Neuronal stem cell (in vitro differentiated cells): ENCODE measurements at regions not wholly inside any gene's neighbourhood (a gene's known extent, or its start where the extent isn't known, plus 50 kb on each side); places are given as distances from the start of the nearest gene placed in this dataset.

ENCODE experiments used
- DNase-seq: peaks from one replicate; pipeline ENCODE4 v3.0.0-alpha.2; 2013; ENCODE audit warnings: low spot score
- H2AFZ ChIP-seq: one replicate; pipeline ENCODE4 v1.6.1; 2013; ENCODE audit warnings: mild to moderate bottlenecking, low read length, inconsistent platforms
- H2AK5ac ChIP-seq: 2 replicates; pipeline ENCODE4 v1.6.1; 2013; ENCODE audit warnings: low read depth, mild to moderate bottlenecking, inconsistent platforms, low read length, moderate library complexity, mixed read lengths
- H2BK120ac ChIP-seq: 2 replicates; pipeline ENCODE4 v1.6.1; 2013; ENCODE audit warnings: low read depth, mild to moderate bottlenecking, inconsistent platforms, low read length, moderate library complexity, mixed read lengths
- H2BK12ac ChIP-seq: one replicate; pipeline ENCODE4 v1.6.1; 2013; ENCODE audit warnings: low read length, inconsistent platforms
- H2BK15ac ChIP-seq: 2 replicates; pipeline ENCODE4 v1.6.1; 2013; ENCODE audit warnings: mild to moderate bottlenecking, low read length, inconsistent platforms, mixed read lengths
- H2BK5ac ChIP-seq: one replicate; pipeline ENCODE4 v1.6.1; 2013; ENCODE audit warnings: inconsistent platforms, mild to moderate bottlenecking, low read length, moderate library complexity
- H3K14ac ChIP-seq: one replicate; pipeline ENCODE4 v1.6.1; 2013; ENCODE audit warnings: low read length, inconsistent platforms
- H3K18ac ChIP-seq: 2 replicates; pipeline ENCODE4 v1.6.1; 2013; ENCODE audit warnings: low read length, inconsistent platforms
- H3K23ac ChIP-seq: 2 replicates; pipeline ENCODE4 v1.6.1; 2013; ENCODE audit warnings: low read depth, mild to moderate bottlenecking, mixed read lengths, low read length, inconsistent platforms; ENCODE audit not compliant: poor library complexity
- H3K27ac ChIP-seq: replicated peaks from 3 replicates; pipeline ENCODE4 v1.5.1; 2013; ENCODE audit warnings: low read length, inconsistent platforms
- H3K27me3 ChIP-seq, 3 experiments: 2 replicates each; pipeline ENCODE4 v1.6.1; 2013; ENCODE audit warnings: low read length in 3 of 3, mild to moderate bottlenecking in 2 of 3, inconsistent platforms in 1 of 3, low read depth in 1 of 3, mixed read lengths in 1 of 3, moderate library complexity in 1 of 3; ENCODE audit not compliant: control insufficient read depth in 3 of 3, insufficient read depth in 3 of 3
- H3K36me3 ChIP-seq, 2 donors: replicated peaks in 1 of 2; 2 replicates each; pipeline ENCODE4 v1.6.1; 2013; ENCODE audit warnings: low read length in 2 of 2; ENCODE audit not compliant: control insufficient read depth in 2 of 2, insufficient read depth in 2 of 2
- H3K4ac ChIP-seq: 2 replicates; pipeline ENCODE4 v1.6.1; 2013; ENCODE audit warnings: inconsistent platforms, mild to moderate bottlenecking, low read length, moderate library complexity
- H3K4me1 ChIP-seq, 2 donors: 1 replicate in 1 of 2; 2 replicates in 1 of 2; pipeline ENCODE4 v1.6.1; 2013; ENCODE audit warnings: low read length in 2 of 2, low read depth in 1 of 2; ENCODE audit not compliant: control insufficient read depth in 2 of 2, insufficient read depth in 1 of 2
- H3K4me2 ChIP-seq: one replicate; pipeline ENCODE4 v1.6.1; 2013; ENCODE audit warnings: mild to moderate bottlenecking, low read length, inconsistent platforms; ENCODE audit not compliant: insufficient read depth, poor library complexity, severe bottlenecking
- H3K4me3 ChIP-seq, 2 donors: 2 replicates each; pipeline ENCODE4 v1.5.1; 2013; ENCODE audit warnings: low read length in 2 of 2, mild to moderate bottlenecking in 2 of 2, inconsistent platforms in 1 of 2, moderate library complexity in 1 of 2
- H3K79me1 ChIP-seq: one replicate; pipeline ENCODE4 v1.6.1; 2013; ENCODE audit warnings: low read depth, mild to moderate bottlenecking, inconsistent platforms, low read length, moderate library complexity
- H3K9ac ChIP-seq: one replicate; pipeline ENCODE4 v1.6.1; 2013; ENCODE audit warnings: mild to moderate bottlenecking, low read depth, low read length, inconsistent platforms; ENCODE audit not compliant: poor library complexity
- H3K9me3 ChIP-seq, 2 donors: replicated peaks in 1 of 2; 2 replicates each; pipeline versions ENCODE3 to v1.6.1; 2013; ENCODE audit warnings: low read length in 2 of 2, mild to moderate bottlenecking in 2 of 2, inconsistent platforms in 1 of 2, low read depth in 1 of 2, mixed read lengths in 1 of 2, moderate library complexity in 1 of 2; ENCODE audit not compliant: control insufficient read depth in 2 of 2, insufficient read depth in 1 of 2
- H4K8ac ChIP-seq: one replicate; pipeline ENCODE4 v1.6.1; 2013; ENCODE audit warnings: low read depth, mild to moderate bottlenecking, inconsistent platforms, low read length, moderate library complexity
- H4K91ac ChIP-seq: one replicate; pipeline ENCODE4 v1.6.1; 2013; ENCODE audit warnings: low read length, low read depth, mild to moderate bottlenecking, inconsistent platforms; ENCODE audit not compliant: poor library complexity
- WGBS, 2 donors: extraction: QIAGEN DNeasy Blood & Tissue Kit; methylation state at CpG; one replicate each; pipeline ENCODE4 v1.1.7; 2013; ENCODE audit warnings: missing lambda C conversion rate in 2 of 2, mixed read lengths in 1 of 2; ENCODE audit not compliant: insufficient read length in 2 of 2, insufficient replicate concordance in 1 of 2; ENCODE audit errors: extremely low coverage in 2 of 2; 5-methylcytosine and 5-hydroxymethylcytosine counted together

- H3K27ac ChIP-seq = no peak overlapping the region
These were observed 98.9 kb upstream of the IPO9 start for GRCh38 chr1:201729973-201730608.

DNA sequence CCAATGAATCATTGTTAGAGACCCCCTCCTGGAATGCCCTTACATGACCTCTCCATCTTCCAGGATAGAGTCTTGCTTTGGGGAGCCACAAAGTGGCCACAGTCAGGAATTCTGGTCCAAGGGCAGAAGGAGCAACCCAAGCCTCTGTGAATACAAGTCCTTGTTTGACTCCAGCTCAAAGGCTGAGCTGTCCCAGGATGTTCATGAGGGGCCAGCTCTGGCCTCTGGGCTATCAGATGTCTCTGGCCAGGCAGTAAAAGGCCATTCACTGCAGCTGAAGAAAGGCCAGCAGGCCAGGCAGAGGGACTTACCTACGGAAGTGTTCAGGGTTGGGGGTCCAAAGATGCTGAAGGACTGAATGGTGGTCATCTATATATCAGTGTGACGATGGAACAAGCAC lies 98.3 kb upstream of the IPO9 start:
- peaks cover 0 to 4% of the 10 kb centered on the region in 2 donors for H3K36me3 ChIP-seq
- no peak overlapping the region for H2BK5ac ChIP-seq
- WGBS, 2 donors = no CpG with 5 or more reads among the region's 2 CpGs
- no peak overlapping the region for H2BK12ac ChIP-seq
- no peak overlapping the region for H4K91ac ChIP-seq
- no peak overlapping the region for H3K4ac ChIP-seq
- no peak overlapping the region for H2BK15ac ChIP-seq
- H3K4me3 ChIP-seq = no peak overlapping the region
- H3K4me2 ChIP-seq = no peak overlapping the region
- H2AFZ ChIP-seq = no peak overlapping the region
- H2BK120ac ChIP-seq = no peak overlapping the region
- no peak overlapping the region for H3K18ac ChIP-seq
- no peak overlapping the region for H2AK5ac ChIP-seq
- no peak overlapping the region for H3K23ac ChIP-seq
- H3K27me3 ChIP-seq = no peaks in the 10 kb centered on the region
- peaks cover 7 to 23% of the 10 kb centered on the region in 2 donors for H3K4me1 ChIP-seq
- H3K27ac ChIP-seq = no peak overlapping the region
- no peaks in the 10 kb centered on the region for H3K79me1 ChIP-seq
- no peak for DNase-seq
- H3K9ac ChIP-seq = no peak overlapping the region
- H4K8ac ChIP-seq = no peak overlapping the region
- H3K9me3 ChIP-seq = no peaks in the 10 kb centered on the region
- no peak overlapping the region for H3K14ac ChIP-seq

More at GRCh38 chr1:201729973-201730608, 98.9 kb upstream of the IPO9 start:
- Histone ChIP-seq H4K8ac (no peak overlapping the region), H2BK120ac (no peak overlapping the region), H3K18ac (peak overlapping the region; percentile 9), H3K14ac (peak overlapping the region; percentile 26), H3K9ac (no peak overlapping the region), H2AK5ac (no peak overlapping the region), H2BK12ac (no peak overlapping the region), H2BK5ac (no peak overlapping the region), H4K91ac (no peak overlapping the region), H3K4me1 (peaks cover 7 to 21% of the 10 kb centered on the region in 2 donors), H2BK15ac (no peak overlapping the region), H3K79me1 (no peaks in the 10 kb centered on the region), H3K27me3 (no peaks in the 10 kb centered on the region), H3K9me3 (no peaks in the 10 kb centered on the region), H3K23ac (no peak overlapping the region), H3K36me3 (peaks cover 0 to 4% of the 10 kb centered on the region in 2 donors), H3K4me2 (no peak overlapping the region), H3K4ac (no peak overlapping the region), H3K4me3 (no peak overlapping the region), H2AFZ (no peak overlapping the region)
- DNase-seq = no peak
- WGBS, 2 donors = no CpG with 5 or more reads among the region's 5 CpGs

DNA sequence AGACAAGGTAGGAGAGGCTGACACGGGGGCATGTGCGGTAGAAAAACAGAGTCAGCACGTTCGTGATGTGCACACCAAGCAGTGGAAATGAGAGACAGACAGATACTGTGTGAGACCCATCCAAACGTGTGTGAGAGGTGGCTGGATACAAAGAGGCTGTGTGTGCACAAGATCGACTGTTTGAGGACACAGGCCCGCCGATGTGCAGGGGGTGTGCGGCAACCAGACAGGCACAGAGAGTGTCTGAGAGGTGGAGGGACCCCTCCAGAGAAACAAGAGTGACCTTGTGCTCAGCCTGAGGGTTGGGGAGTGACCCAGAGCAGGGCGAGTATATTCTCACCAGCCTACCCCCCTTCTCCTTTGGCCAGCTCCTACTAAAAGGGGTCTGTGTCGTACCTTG lies 97.8 kb upstream of the IPO9 start:
- peaks cover 0 to 4% of the 10 kb centered on the region in 2 donors for H3K36me3 ChIP-seq
- H3K4me3 ChIP-seq = no peak overlapping the region
- no peak overlapping the region for H3K9ac ChIP-seq
- H2AK5ac ChIP-seq = peak overlapping the region; percentile 34
- H3K4ac ChIP-seq = no peak overlapping the region
- H3K9me3 ChIP-seq = no peaks in the 10 kb centered on the region
- peak overlapping the region; percentile 6 for H3K23ac ChIP-seq
- no peak overlapping the region for H2BK120ac ChIP-seq
- H3K18ac ChIP-seq = peak overlapping the region; percentile 32
- no peak overlapping the region for H2AFZ ChIP-seq
- peak overlapping the region; percentile 9 for H2BK15ac ChIP-seq
- H3K4me2 ChIP-seq = no peak overlapping the region
- H3K27me3 ChIP-seq = no peaks in the 10 kb centered on the region
- peaks cover 7 to 27% of the 10 kb centered on the region in 2 donors for H3K4me1 ChIP-seq
- H4K8ac ChIP-seq = peak overlapping the region; percentile 4
- no peak overlapping the region for H2BK12ac ChIP-seq
- no peak for DNase-seq
- no peak overlapping the region for H4K91ac ChIP-seq
- no CpG with 5 or more reads among the region's 11 CpGs for WGBS, 2 donors
- no peaks in the 10 kb centered on the region for H3K79me1 ChIP-seq
- no peak overlapping the region for H2BK5ac ChIP-seq
- no peak overlapping the region for H3K14ac ChIP-seq
- no peak overlapping the region for H3K27ac ChIP-seq

DNA sequence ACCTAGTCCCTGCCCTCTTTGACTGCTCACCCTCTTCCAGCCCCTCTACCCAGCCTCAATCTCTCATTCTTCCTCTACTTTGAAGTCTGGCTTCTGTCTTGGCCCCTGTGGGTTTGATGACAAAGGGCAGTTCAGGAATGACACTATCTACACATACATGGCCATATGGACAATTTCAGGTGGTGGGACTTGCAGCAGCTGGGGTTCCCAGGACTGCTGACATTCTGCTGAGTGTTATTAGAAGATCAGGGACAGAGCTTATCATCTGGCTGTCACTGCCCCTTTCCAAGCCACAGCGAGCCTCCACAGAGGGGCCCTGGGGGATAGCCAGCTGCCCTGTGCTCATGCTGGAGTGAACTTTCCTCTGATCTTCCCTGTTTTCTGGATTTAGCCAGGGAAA lies 97.4 kb upstream of the IPO9 start:
- H2AFZ ChIP-seq = no peak overlapping the region
- no peak overlapping the region for H3K14ac ChIP-seq
- peaks cover 0 to 4% of the 10 kb centered on the region in 2 donors for H3K36me3 ChIP-seq
- no peak overlapping the region for H3K27ac ChIP-seq
- no peak overlapping the region for H4K91ac ChIP-seq
- WGBS, 2 donors = no CpG with 5 or more reads among the region's 1 CpG
- no peak for DNase-seq
- peak overlapping the region; percentile 27 for H2BK12ac ChIP-seq
- no peaks in the 10 kb centered on the region for H3K9me3 ChIP-seq
- H3K18ac ChIP-seq = peak overlapping the region; percentile 48
- H3K4ac ChIP-seq = no peak overlapping the region
- H3K4me1 ChIP-seq = peaks cover 10 to 31% of the 10 kb centered on the region in 2 donors
- H3K4me3 ChIP-seq = no peak overlapping the region
- no peak overlapping the region for H3K9ac ChIP-seq
- H2BK5ac ChIP-seq = no peak overlapping the region
- no peak overlapping the region for H3K23ac ChIP-seq
- no peaks in the 10 kb centered on the region for H3K79me1 ChIP-seq
- no peak overlapping the region for H3K4me2 ChIP-seq
- H4K8ac ChIP-seq = no peak overlapping the region
- H2BK15ac ChIP-seq = peak overlapping the region; percentile 9
- no peak overlapping the region for H2BK120ac ChIP-seq
- H3K27me3 ChIP-seq = no peaks in the 10 kb centered on the region
- peak overlapping the region; percentile 28 for H2AK5ac ChIP-seq
